A673 (cell line): ENCODE measurements at regions not wholly inside any gene's neighbourhood (a gene's known extent, or its start where the extent isn't known, plus 50 kb on each side); places are given as distances from the start of the nearest gene placed in this dataset.

Experiments used
- BruUV-seq: library from RNA; stranded (reverse); fragments of 400-500 nt; replicated peaks from 2 replicates; lab custom pipeline; 2021; lab: Mats Ljungman, UMichigan
- CTCF ChIA-PET: fragments of 300-600 bp; sonication (Branson Sonifier 250); formaldehyde crosslinking; loops from one replicate; lab custom pipeline; 2022; ENCODE audit warnings: antibody characterized with exemption; lab: Charles Lee
- POLR2A ChIA-PET: fragments of 300-600 bp; sonication (Branson Sonifier 250); formaldehyde crosslinking; loops from one replicate; lab custom pipeline; 2022; ENCODE audit warnings: antibody characterized with exemption; ENCODE audit not compliant: low non-redundant PET; lab: Charles Lee
- DNase-seq: peaks from one replicate; pipeline ENCODE4 v3.0.0-alpha.2; 2015; ENCODE audit warnings: low spot score
- H3K27ac ChIP-seq: fragments of 200-600 bp; sonication (generic); 2 replicates; pipeline ENCODE4 v1.5.1; 2016; ENCODE audit warnings: mixed run types, low read depth, mild to moderate bottlenecking, mixed read lengths, antibody characterized with exemption, low read length; ENCODE audit not compliant: poor library complexity, severe bottlenecking
- H3K27me3 ChIP-seq: fragments of 200-600 bp; sonication (generic); replicated peaks from 2 replicates; pipeline ENCODE4 v1.6.1; 2017; ENCODE audit warnings: mixed run types, low read depth, mild to moderate bottlenecking, mixed read lengths, antibody characterized with exemption, low read length; ENCODE audit not compliant: insufficient read depth, poor library complexity
- H3K36me3 ChIP-seq: fragments of 200-600 bp; sonication (generic); 2 replicates; pipeline ENCODE4 v1.6.1; 2016; ENCODE audit warnings: mixed run types, mild to moderate bottlenecking, mixed read lengths, antibody characterized with exemption, low read length; ENCODE audit not compliant: insufficient read depth, poor library complexity, severe bottlenecking
- H3K4me1 ChIP-seq: fragments of 200-600 bp; sonication (generic); 2 replicates; pipeline ENCODE4 v1.6.1; 2017; ENCODE audit warnings: mixed run types, mild to moderate bottlenecking, mixed read lengths, antibody characterized with exemption, low read length; ENCODE audit not compliant: insufficient read depth, poor library complexity, severe bottlenecking
- H3K4me3 ChIP-seq: fragments of 200-600 bp; sonication (generic); 2 replicates; pipeline ENCODE4 v1.5.1; 2016; ENCODE audit warnings: low read depth, mixed run types, mild to moderate bottlenecking, mixed read lengths, low read length; ENCODE audit not compliant: poor library complexity, severe bottlenecking
- H3K9me3 ChIP-seq: fragments of 200-600 bp; sonication (generic); 2 replicates; pipeline ENCODE4 v1.6.1; 2016; ENCODE audit warnings: mixed run types, low read depth, mild to moderate bottlenecking, mixed read lengths, antibody characterized with exemption, low read length; ENCODE audit not compliant: poor library complexity, severe bottlenecking
- CTCF ChIP-seq: fragments of 300-800, 200-600 bp; sonication (generic); conservative IDR thresholded peaks from 2 replicates; pipeline ENCODE4 v1.5.1; 2017; ENCODE audit warnings: low read depth, mild to moderate bottlenecking, antibody characterized with exemption, low read length, moderate library complexity, mixed read lengths
- EZH2 ChIP-seq: fragments of 200-600 bp; sonication (generic); IDR thresholded peaks from 2 replicates; pipeline ENCODE4 v1.6.1; 2017; ENCODE audit warnings: borderline replicate concordance, low read depth, mild to moderate bottlenecking, mixed read lengths, antibody characterized with exemption, low read length; ENCODE audit not compliant: poor library complexity, severe bottlenecking
- intact Hi-C: fragments of 100-400 bp; cut with micrococcal nuclease; formaldehyde crosslinking; loops from one replicate; pipeline ENCODE4 v1.10.0; 2022; ENCODE audit not compliant: unreplicated experiment

GRCh38 chr11:119788096-119788883 lies 59.3 kb upstream of the NECTIN1 start:
- POLR2A ChIA-PET, result no interaction called here
- Histone ChIP-seq H3K27me3 (no peaks in the 10 kb centered on the region), H3K4me3 (no peak overlapping the region), H3K4me1 (peaks cover 14% of the 10 kb centered on the region), H3K27ac (no peak overlapping the region), H3K36me3 (no peaks in the 10 kb centered on the region), H3K9me3 (no peaks in the 10 kb centered on the region)
- intact Hi-C loops, result no loop called here
- no peak for TF ChIP-seq CTCF
- TF ChIP-seq EZH2, result no peak
- no peak for DNase-seq
- no TSS peak for BruUV-seq
- CTCF ChIA-PET, result no interaction called here

- TF ChIP-seq CTCF (no peak), EZH2 (no peak)
- ChIA-PET CTCF (no interaction called here), POLR2A (no interaction called here)
- no peak for DNase-seq
- intact Hi-C loops, result no loop called here
- H3K4me3 ChIP-seq, result no peak overlapping the region
- H3K27me3 ChIP-seq, result no peaks in the 10 kb centered on the region
- BruUV-seq, result no TSS peak
- no peaks in the 10 kb centered on the region for H3K9me3 ChIP-seq
- no peaks in the 10 kb centered on the region for H3K36me3 ChIP-seq
- H3K4me1 ChIP-seq, result peaks cover 13% of the 10 kb centered on the region
- H3K27ac ChIP-seq, result no peak overlapping the region
These were observed 58.1 kb upstream of the NECTIN1 start for GRCh38 chr11:119787074-119787461.

- POLR2A ChIA-PET, result no interaction called here
- H3K4me1 ChIP-seq, result peaks cover 8% of the 10 kb centered on the region
- no TSS peak for BruUV-seq
- H3K4me3 ChIP-seq, result no peak overlapping the region
- CTCF ChIA-PET, result no interaction called here
- no peaks in the 10 kb centered on the region for H3K36me3 ChIP-seq
- DNase-seq, result no peak
- no peaks in the 10 kb centered on the region for H3K9me3 ChIP-seq
- intact Hi-C loops, result no loop called here
- H3K27me3 ChIP-seq, result no peaks in the 10 kb centered on the region
- no peak overlapping the region for H3K27ac ChIP-seq
- TF ChIP-seq EZH2 (no peak), CTCF (no peak)
These were observed 57.6 kb upstream of the NECTIN1 start for GRCh38 chr11:119786431-119787073.
